DLD1 (cell line): ENCODE measurements at regions not wholly inside any gene's neighbourhood (a gene's known extent, or its start where the extent isn't known, plus 50 kb on each side); places are given as distances from the start of the nearest gene placed in this dataset.

Source experiments
- in situ Hi-C: cut with HindIII; loops from 2 replicates; pipeline ENCODE4 v1.10.0; 2017; ENCODE audit warnings: low sequenced_read_pairs

DNA sequence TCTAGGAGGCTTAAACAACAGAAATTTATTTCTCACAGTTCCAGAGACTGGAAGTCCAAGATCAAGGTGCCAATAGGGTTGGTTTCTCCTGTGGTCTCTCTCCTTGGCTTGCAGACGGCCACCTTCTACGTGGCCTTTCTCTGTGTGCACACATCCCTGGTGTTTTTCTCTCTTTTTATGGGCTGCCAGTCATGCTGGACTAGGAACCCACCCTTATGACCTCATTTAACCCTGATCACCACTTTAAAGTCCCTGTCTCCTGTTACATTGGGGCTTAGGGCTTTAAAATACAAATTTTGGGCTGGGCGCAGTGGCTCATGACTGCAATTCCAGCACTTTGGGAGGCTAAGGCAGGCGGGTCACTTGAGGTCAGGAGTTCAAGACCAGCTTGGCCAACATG is 157.1 kb downstream of the TLE1 start:
- in situ Hi-C loops = no loop called here

DNA sequence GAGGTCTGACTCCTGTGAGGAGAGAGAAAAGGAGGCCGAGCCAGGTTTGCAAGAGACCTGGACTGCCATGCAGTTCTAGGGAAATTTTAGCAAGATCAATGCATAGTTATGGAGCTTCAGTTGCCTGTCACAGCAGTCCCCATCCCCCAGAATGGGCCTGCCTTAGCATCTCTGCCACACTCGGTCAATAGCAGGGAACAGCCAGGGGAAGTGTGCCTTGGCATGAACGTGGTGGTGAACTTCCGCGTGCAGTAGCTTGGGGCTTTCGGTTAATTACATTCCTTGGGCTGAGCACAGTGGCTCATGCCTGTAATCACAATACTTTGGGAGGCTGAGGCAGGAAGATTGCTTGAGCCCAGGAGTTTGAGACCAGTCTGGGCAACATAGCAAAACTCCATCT is 157.8 kb downstream of the TLE1 start:
- in situ Hi-C loops = no loop called here

DNA sequence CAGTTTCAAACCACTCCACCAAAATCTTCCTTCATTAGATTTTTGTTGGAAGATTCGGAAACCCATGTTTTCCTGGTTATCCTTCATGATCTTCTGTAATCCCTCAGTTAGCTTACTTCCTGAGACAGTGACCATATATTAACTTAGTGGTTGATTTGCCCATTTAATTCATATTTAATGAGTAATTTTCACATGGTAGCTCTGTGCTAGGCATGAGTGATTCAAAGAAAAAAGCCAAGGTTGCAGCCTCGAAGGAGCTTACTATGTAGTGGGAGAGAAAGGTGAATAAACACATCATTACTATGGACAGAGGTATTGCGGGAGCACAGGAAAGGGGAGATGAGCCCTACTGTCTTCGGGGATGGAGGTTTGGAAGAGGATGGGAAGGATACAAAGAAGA is 158.5 kb downstream of the TLE1 start:
- in situ Hi-C loops = no loop called here

DNA sequence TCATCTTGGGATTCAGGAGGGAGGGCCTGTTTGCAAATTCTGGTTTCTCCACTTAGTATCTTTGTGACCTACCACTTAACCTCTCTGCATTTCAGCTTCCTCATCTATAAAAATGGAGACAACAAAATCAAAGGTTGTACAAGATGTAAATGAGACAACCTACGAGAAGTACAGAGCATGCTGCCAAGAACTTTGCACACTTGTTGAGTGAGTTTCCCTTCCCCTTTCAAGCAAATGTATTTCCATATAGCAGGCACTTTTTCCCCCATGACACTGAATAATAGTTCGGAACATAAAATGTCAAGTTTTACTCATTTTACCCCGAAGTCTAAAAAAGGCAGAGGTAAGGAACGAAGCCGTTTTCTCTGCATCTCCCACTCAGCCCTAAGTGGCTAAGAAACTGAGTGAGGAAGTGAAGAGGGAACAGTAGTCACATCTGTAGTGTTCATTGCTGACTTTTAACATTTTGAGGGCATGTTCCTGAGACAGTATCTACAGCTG is 159.0 kb downstream of the TLE1 start:
- in situ Hi-C loops = no loop called here

DNA sequence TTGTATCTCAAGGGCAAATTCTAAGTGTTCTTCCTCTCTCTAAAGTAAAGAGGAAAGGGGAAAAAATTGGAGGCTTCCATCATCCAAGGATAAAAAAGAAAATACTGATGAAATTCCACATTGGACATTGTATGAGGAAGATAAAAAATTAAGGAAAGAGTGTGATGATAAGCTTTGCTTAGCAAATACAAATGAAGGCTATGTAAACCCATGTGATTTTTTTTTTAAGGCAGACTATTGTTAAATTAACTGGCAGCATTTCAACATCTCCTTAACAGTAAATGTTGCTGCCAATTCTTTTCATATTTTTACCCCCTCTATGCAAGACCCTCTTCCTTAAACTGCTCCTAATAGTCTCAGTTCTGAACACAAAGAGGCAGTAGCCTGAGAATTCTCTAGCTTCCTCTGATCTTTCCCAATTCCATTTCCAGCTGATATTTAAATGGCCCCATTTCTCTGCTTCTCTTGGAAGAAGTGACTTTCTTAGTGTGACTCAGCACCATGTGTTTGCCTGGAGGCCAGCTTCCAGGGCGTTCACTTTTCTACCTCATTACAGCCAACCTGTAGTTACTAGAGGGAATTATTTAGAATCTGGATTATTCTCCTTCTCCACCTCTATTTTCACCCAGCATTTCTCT is 159.7 kb downstream of the TLE1 start:
- in situ Hi-C loops = no loop called here

DNA sequence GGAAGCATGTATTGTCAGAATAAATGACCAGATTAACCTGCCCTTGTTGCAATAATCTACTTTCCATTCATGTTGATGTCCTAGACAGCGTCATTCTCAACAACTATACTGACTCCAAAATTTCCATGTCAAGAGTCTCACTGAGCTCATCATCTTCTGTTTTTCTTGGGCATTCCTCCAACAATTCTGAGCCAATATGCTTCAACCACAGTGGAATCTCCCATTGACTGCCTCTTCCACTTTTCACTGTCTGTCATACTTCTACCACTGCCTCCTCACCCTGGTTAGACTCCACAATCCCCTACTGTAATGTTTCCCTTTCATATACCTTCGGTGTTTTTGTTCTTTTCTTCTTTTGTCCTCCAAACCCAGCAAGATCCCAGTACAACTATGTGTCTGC is 162.8 kb downstream of the TLE1 start:
- in situ Hi-C loops = no loop called here

DNA sequence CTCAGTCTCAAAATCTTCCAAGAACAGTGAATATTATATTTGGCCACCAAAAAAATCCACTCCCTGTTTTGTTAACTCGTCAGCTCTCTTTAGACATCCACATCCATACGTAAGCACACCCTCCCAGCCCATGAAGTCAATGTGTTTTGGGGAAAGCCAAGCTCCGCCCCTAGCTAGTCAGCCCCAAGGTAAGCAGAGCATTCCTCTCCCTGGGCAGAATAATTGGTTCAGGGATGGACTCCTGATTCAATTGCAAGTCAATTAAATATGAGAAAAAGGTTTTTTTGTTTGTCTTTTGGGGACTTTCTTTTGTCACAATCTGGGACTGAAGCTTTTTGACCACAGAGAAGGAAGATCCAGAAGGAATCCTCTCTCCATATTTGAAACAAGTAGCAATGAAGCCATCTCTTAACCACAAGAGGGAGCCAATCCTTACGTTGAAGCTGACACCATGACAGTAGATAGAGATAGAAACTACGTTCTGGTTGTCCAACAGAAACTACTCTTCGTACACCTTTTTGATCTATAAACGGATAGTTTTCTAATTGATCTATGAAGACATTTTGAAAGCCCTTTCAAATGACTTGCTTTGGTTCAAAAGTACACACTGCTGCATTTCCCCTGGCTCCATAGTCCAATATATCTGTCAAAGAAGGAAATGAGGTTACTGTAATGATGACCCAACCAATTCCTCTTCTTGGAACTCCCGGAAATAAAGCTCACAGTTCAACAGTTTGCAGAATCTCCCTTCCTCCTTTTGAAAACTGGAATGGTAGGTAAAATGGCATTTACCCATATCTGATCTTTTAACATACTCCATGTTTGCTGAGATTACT is 166.4 kb downstream of the TLE1 start:
- in situ Hi-C loops = no loop called here

DNA sequence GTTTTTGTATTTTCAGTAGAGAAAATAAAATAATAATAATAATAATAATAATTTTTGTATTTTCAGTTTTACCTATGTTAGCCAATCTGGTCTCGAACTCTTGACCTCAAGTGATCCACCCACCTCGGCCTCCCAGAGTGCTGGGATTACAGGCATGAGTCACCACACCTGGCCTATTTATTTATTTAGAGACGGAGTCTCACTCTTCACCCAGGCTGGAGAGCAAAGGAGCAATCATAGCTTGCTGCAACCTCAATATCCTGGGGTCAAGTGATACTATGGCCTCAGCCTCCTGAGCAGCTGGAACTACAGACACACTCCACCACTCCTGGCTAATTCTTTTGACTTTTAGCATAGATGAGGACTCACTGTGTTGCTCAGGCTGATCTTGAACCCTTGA is 167.5 kb downstream of the TLE1 start:
- in situ Hi-C loops = no loop called here

DNA sequence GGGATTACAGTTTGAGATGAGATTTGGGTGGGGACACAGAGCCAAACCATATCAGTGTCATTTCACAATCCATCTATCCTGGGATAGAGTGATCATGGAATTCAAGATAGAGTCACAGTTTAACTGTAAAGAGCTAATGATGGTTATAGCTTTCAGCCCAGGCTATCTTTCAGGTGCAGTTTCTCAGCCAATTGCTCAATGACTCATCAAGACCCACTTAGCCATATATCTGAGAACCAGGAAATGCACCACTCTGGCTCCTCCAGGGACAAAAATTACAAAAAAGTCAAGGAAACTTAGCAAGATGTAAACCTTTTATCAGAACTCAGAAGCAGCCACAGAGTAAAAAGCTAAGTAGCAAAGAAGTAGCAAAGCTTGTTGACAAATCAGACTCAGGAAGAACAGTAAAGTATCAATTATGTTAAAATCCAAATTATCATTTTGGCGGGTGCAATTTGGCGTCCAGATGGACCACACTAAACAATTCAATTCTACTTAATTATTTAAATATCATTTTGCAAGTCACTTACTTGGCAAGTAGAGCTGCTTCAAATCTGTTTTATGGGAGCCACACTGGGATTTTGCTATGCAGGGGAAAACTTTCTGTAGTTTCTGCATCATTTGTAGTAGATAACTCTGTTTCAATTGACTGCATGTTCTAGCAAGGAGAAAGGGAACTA is 169.4 kb downstream of the TLE1 start:
- in situ Hi-C loops = no loop called here

DNA sequence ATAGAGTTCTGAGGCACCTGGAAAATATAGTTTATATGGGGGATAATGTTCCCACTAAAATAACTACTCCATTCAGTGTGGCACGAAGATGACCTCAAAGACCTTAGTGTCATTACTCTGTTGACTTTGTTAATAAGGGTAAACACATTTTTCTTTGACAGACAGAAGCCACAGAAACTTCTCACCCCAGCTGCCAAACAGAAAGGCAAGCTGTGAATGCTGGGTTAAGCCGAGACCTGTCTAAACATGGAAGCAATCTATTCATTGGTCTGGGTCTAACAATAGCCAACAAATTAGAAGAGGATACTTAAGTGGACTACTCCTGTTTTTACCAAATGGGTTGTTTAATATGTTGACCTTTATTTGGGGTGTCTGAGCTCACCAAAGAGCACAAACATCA is 171.4 kb downstream of the TLE1 start:
- in situ Hi-C loops = no loop called here

DNA sequence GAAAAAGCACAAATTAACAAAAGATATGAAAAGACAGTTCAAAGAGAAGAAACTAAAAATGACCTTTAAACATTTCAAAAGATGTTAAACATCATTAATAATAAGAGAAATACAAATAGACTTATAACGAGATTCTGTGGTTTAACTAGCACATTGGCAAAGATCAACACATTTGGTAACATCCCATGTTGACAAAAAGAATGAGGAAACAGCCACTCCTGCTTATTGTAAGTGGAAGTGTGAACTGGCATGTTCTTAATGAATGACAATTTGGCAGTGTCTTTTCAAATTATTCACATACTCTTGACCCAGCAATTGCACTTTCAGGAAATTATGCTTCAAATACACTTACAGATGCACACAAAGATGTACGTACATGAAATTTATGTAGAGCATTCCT is 176.3 kb downstream of the TLE1 start:
- in situ Hi-C loops = no loop called here

DNA sequence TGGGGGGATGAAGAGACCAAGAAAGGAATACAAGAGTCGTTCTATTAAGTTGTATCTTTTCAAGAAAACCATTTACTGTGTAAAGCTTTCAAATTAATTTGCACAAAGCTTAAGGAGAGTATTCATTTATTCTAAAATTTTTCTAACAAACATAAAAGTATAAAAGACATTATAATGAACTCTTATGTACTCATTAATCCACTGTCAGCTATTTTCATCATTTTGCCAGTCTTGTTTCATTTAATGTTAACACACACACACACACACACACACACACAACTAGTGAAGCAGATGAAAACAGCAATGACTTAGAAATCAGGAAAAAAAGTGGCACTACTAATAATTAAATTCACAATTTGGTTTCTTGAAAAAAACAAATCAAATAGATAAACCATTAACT is 176.7 kb downstream of the TLE1 start:
- in situ Hi-C loops = no loop called here

DNA sequence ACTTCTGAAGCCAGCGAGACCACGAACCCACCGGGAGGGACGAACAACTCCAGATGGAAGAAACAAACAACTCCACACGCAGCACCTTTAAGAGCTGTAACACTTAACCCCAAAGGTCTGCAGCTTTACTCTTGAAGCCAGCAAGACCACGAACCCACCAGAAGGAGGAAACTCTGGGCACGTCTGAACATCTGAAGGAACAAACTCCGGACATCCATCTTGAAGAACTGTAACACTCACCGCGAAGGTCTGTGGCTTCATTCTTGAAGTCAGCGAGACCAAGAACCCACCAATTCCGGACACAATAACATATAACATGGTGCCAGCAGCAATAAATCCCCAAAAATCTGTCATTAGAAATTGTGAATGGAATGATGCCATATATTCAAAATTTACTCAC is 180.9 kb downstream of the TLE1 start:
- in situ Hi-C loops = no loop called here

DNA sequence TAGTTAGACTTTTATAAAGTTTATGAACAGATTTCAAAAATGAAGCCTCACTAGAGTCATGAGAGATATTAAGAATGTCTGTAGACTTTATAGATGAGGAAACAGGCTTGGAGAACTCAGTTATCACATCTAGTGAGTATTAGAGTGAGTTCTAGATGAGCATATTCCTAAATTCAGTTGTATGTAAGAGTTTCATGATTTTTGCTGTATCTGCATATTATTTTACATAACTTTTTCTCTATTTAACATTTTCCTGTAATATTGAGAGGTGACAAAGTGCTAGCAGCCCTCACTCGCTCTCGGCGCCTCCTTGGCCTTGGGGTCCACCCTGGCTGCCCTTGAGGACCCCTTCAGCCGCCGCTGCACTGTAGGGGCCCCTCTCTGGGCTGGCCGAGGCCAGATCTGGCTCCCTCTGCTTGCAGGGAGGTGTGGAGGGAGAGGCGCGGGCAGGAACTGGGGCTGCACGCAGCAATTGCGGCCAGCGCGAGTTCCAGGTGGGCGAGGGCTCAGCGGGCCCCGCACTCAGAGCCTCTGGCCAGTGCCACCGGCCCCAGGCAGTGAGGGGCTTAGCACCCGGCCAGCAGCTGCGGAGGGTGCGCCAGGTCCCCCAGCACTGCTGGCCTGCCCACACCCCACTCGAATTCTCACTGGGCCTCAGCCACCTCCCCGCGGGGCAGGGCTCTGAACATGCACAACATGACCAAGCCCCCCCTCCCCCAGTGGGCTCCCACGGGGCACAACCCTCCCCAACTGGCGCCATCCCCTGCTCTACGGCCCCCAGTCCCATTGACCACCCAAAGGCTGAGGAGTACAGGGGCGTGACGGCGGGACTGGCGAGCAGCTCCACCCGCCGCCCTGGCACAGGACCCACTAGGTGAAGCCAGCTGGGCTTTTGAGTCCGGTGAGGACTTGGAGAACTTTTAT is 182.1 kb downstream of the TLE1 start:
- in situ Hi-C loops = no loop called here

DNA sequence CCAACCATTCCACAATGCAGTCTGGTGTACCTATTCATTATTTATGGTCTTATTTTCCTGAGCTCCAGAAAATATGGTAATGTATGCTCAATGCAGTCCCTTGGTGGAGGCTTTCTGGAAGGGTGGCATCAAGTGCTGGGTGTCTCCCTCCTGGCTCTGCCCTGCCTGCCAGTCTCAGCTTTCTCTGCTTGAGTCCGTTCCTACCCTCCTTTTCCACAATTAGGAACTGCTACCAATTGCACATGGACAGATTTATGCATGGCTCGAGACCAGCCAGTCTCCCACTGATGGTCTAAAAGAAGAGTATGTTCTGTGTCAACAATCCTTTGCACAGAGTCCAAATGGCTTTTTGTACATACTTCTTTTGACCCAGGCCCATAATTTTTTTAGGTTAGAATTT is 189.8 kb downstream of the TLE1 start:
- in situ Hi-C loops = no loop called here

DNA sequence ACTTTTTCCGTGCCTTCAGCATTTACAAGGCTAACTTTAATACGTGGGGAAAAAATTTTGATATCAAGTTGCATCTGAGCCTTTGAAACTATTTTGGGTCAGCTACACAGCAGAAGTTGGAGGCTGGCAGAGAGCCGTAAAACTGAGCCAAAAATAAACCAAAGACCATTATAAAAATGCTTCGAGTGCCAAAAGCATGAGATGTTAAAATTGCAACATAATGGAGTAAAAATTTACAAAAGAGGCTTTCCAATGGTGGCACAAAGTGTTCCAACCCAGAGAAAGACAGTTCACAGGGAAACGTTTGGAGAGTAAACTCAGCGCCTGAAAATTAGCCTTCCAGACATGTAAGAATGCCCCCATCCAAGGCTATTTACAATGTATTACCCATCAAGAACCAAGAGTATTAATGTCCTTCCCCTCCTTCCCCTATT is 190.3 kb downstream of the TLE1 start:
- in situ Hi-C loops = no loop called here

DNA sequence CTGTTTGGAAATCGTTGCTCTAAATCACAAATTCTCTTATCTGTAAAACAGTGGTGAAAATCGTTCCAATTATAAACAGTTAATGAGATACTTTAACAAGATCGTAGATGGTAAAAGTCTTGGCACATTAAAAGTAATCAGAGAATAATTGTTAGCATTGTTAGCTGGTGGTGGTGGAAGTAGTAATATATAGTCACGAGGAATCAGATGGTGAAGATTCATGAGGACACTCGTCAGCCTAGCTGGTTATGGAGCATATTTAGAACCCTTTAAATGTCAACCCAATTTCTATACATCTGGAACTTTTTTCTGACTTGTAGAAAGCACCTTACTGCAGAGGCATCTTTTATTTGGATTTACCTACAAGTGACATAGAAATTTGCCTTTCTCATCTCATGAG is 190.8 kb downstream of the TLE1 start:
- in situ Hi-C loops = no loop called here

DNA sequence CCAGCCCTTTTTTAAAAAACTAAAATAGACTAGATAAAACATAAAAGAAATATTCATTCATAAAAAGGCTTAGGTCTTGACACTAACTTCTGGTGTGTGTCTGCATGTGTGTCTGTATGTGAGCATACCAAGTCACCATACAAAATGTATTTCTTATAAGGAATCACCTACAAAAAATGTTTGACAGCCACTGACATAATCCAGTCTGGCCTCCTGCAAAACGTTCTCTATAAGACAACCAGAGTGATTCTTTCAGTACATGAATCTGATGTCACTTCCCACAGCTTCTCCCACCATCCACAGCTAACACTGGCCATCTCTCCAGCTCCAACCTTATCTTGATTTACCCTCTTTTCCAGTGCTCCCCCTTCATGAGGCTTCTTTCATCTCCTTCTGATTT is 192.3 kb downstream of the TLE1 start:
- in situ Hi-C loops = no loop called here

DNA sequence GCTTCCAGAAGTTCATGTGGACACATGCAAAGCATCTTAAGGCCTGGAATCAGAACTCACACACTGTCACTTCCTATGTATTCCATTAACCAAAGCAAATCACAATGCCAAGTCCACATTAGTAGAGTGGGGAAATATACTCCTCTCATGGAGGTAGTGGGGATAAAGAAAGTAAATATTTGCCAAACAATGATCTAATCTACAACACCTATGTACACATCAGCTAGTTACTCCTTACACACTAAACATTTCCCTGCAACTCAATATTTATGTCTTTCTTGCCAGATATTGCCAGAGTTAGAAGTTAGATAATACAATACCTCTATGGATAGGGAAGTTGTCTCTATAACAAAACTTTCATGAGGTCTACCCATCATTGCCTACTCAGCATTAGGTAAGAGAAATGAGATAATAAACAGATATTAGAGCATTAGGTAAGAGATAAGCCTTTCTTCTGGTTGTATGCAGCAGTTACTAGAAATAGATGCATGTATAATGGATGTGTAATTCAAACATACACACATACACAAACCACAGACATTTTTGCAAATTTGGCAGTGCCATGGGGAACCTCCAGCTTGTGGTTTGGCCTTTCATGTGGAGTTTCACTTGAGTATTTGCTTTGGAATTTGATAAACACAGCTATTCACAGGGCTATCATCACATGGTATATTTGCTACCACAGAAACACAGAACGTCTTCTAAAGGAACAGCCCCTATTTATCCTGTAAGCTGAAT is 196.5 kb downstream of the TLE1 start:
- in situ Hi-C loops = no loop called here
